Mesenchymal stem cell (in vitro differentiated cells and primary cell): ENCODE measurements at regions not wholly inside any gene's neighbourhood (a gene's known extent, or its start where the extent isn't known, plus 50 kb on each side); places are given as distances from the start of the nearest gene placed in this dataset.

ENCODE experiments used
- DNase-seq: peaks from one replicate; pipeline ENCODE4 v3.0.0-alpha.2; 2013
- H2AFZ ChIP-seq: one replicate; pipeline ENCODE4 v1.6.1; 2013; ENCODE audit warnings: low read depth, mild to moderate bottlenecking, control low read depth, inconsistent platforms, low read length, moderate library complexity
- H2AK5ac ChIP-seq: 2 replicates; pipeline ENCODE4 v1.6.1; 2013; ENCODE audit warnings: low read length, moderate library complexity, mild to moderate bottlenecking, inconsistent platforms; ENCODE audit not compliant: severe bottlenecking
- H2BK120ac ChIP-seq: one replicate; pipeline ENCODE4 v1.6.1; 2013; ENCODE audit warnings: low read depth, mild to moderate bottlenecking, inconsistent platforms, low read length, moderate library complexity
- H2BK12ac ChIP-seq, 2 experiments: one replicate each; pipeline ENCODE4 v1.6.1; 2013; ENCODE audit warnings: inconsistent platforms in 2 of 2, low read length in 2 of 2, mild to moderate bottlenecking in 2 of 2, moderate library complexity in 2 of 2, control low read depth in 1 of 2
- H2BK15ac ChIP-seq: one replicate; pipeline ENCODE4 v1.6.1; 2013; ENCODE audit warnings: mild to moderate bottlenecking, low read depth, inconsistent platforms; ENCODE audit not compliant: poor library complexity, severe bottlenecking
- H2BK5ac ChIP-seq: 2 replicates; pipeline ENCODE4 v1.6.1; 2013; ENCODE audit warnings: low read depth, mild to moderate bottlenecking, low read length, control low read depth, inconsistent platforms; ENCODE audit not compliant: poor library complexity, severe bottlenecking
- H3K14ac ChIP-seq, 2 experiments: one replicate each; pipeline ENCODE4 v1.6.1; 2013; ENCODE audit warnings: inconsistent platforms in 2 of 2, low read length in 2 of 2, control low read depth in 1 of 2, mild to moderate bottlenecking in 1 of 2, moderate library complexity in 1 of 2
- H3K18ac ChIP-seq, 2 experiments: one replicate each; pipeline ENCODE4 v1.6.1; 2013; ENCODE audit warnings: inconsistent platforms in 2 of 2, low read length in 2 of 2, control low read depth in 1 of 2, low read depth in 1 of 2, mild to moderate bottlenecking in 1 of 2
- H3K23ac ChIP-seq, 2 experiments: one replicate each; pipeline ENCODE4 v1.6.1; 2013; ENCODE audit warnings: inconsistent platforms in 2 of 2, low read length in 2 of 2, mild to moderate bottlenecking in 2 of 2, moderate library complexity in 2 of 2, control low read depth in 1 of 2
- H3K27ac ChIP-seq: 2 replicates; pipeline ENCODE4 v1.5.1; 2013; ENCODE audit warnings: mild to moderate bottlenecking, moderate library complexity, low read length, control low read depth, inconsistent platforms; ENCODE audit not compliant: poor library complexity, severe bottlenecking
- H3K27me3 ChIP-seq, 2 experiments: 2 replicates each; pipeline versions ENCODE4 v1.6.1 to v1.7.0; 2013; ENCODE audit warnings: low read length in 2 of 2, mild to moderate bottlenecking in 2 of 2, moderate library complexity in 2 of 2, control low read depth in 1 of 2, inconsistent platforms in 1 of 2; ENCODE audit not compliant: control insufficient read depth in 1 of 2, insufficient read depth in 1 of 2
- H3K36me3 ChIP-seq, 2 experiments: 2 replicates each; pipeline versions ENCODE4 v1.6.1 to v1.7.0; 2013; ENCODE audit warnings: low read length in 2 of 2, control low read depth in 1 of 2, inconsistent platforms in 1 of 2, low read depth in 1 of 2, mild to moderate bottlenecking in 1 of 2; ENCODE audit not compliant: insufficient read depth in 2 of 2, control insufficient read depth in 1 of 2
- H3K4ac ChIP-seq, 2 experiments: one replicate each; pipeline ENCODE4 v1.6.1; 2013; ENCODE audit warnings: inconsistent platforms in 2 of 2, low read length in 2 of 2, mild to moderate bottlenecking in 2 of 2, moderate library complexity in 2 of 2, control low read depth in 1 of 2, low read depth in 1 of 2
- H3K4me1 ChIP-seq: 2 replicates; pipeline ENCODE4 v1.6.1; 2013; ENCODE audit warnings: low read depth, low read length, control low read depth; ENCODE audit not compliant: control insufficient read depth, insufficient read depth
- H3K4me2 ChIP-seq: 2 replicates; pipeline ENCODE4 v1.6.1; 2013; ENCODE audit warnings: low read length, mild to moderate bottlenecking, inconsistent platforms; ENCODE audit not compliant: poor library complexity, severe bottlenecking
- H3K4me3 ChIP-seq, 2 experiments: 2 replicates each; pipeline versions ENCODE4 v1.5.1 to v1.7.0; 2013; ENCODE audit warnings: low read length in 2 of 2, mild to moderate bottlenecking in 2 of 2, control low read depth in 1 of 2, low read depth in 1 of 2; ENCODE audit not compliant: insufficient read depth in 1 of 2
- H3K79me1 ChIP-seq: replicated peaks from 2 replicates; pipeline ENCODE4 v1.6.1; 2013; ENCODE audit warnings: mild to moderate bottlenecking, control low read depth, low read length, inconsistent platforms; ENCODE audit not compliant: poor library complexity, severe bottlenecking
- H3K9ac ChIP-seq: 2 replicates; pipeline ENCODE4 v1.7.0; 2013; ENCODE audit warnings: mild to moderate bottlenecking, low read length, moderate library complexity
- H3K9me3 ChIP-seq: 2 replicates; pipeline ENCODE4 v1.7.0; 2013; ENCODE audit warnings: mild to moderate bottlenecking, low read length; ENCODE audit not compliant: control insufficient read depth
- H4K8ac ChIP-seq: one replicate; pipeline ENCODE4 v1.6.1; 2013; ENCODE audit warnings: inconsistent platforms, mild to moderate bottlenecking, low read length, moderate library complexity
- H4K91ac ChIP-seq: one replicate; pipeline ENCODE4 v1.6.1; 2013; ENCODE audit warnings: mild to moderate bottlenecking, low read length, inconsistent platforms
- WGBS: methylation state at CpG from one replicate; pipeline ENCODE4 v1.1.7; 2013; ENCODE audit warnings: mixed read lengths; 5-methylcytosine and 5-hydroxymethylcytosine counted together

DNA sequence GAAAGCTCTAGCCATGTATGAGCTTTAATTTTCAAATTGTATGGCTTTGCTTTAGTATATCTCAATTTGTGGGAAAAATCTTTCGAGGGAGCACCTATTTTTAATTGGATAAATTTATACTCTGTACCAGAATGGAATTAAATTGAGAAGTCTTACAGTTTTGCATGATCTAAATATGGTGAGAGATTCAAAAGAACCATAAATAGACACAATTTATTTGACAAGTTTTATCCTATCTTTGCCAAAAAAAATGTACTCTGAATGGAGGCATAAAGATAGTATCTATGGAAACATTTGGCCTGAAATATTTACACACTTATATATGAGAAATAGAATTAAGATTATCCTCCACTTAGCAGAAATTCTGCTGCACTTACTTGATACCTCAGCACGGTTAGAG is 238.4 kb downstream of the NDUFA10 start:
- H3K18ac ChIP-seq: no peak overlapping the region
- peaks cover 0 to 32% of the 10 kb centered on the region in 2 experiments for H3K27me3 ChIP-seq
- no peaks in the 10 kb centered on the region for H3K4me1 ChIP-seq
- DNase-seq: no peak
- H3K23ac ChIP-seq: no peak overlapping the region
- H2BK120ac ChIP-seq: no peak overlapping the region
- no peak overlapping the region for H2AK5ac ChIP-seq
- WGBS: 10% methylated on average over 2 of the region's 2 CpGs
- H3K9ac ChIP-seq: no peak overlapping the region
- H3K36me3 ChIP-seq: no peaks in the 10 kb centered on the region
- no peak overlapping the region for H3K14ac ChIP-seq
- H2BK5ac ChIP-seq: no peak overlapping the region
- no peaks in the 10 kb centered on the region for H3K9me3 ChIP-seq
- no peak overlapping the region for H3K4me2 ChIP-seq
- H3K4me3 ChIP-seq: no peak overlapping the region
- H3K27ac ChIP-seq: no peak overlapping the region
- H2AFZ ChIP-seq: no peak overlapping the region
- no peak overlapping the region for H3K4ac ChIP-seq
- no peak overlapping the region for H2BK12ac ChIP-seq
- no peak overlapping the region for H4K8ac ChIP-seq
- no peaks in the 10 kb centered on the region for H3K79me1 ChIP-seq
- H2BK15ac ChIP-seq: no peak overlapping the region
- H4K91ac ChIP-seq: no peak overlapping the region

DNA sequence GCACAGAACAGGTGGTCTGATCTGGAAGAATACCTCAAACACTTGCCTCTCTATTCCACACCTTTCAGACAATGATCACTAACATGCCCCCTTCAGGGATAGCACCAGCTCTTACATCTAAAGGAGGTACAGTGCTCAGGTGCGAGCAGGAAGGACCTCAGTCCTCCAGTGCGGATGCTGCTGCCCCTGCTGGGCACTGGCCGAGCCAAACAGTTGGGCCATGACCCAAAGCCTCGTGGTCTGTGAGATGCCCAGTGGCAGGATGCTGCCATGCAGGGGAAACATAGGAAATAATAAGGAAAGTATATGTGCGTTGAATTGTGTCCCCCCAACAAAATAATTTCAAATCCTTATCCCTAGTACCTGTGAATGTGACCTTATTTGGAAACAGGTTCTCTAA is 243.7 kb downstream of the NDUFA10 start:
- Histone ChIP-seq H3K4ac (no peak overlapping the region), H3K36me3 (no peaks in the 10 kb centered on the region), H2BK5ac (no peak overlapping the region), H3K23ac (no peak overlapping the region), H2AFZ (no peak overlapping the region), H3K4me2 (no peak overlapping the region), H3K79me1 (no peaks in the 10 kb centered on the region), H4K91ac (no peak overlapping the region), H2AK5ac (no peak overlapping the region), H3K18ac (no peak overlapping the region), H3K27ac (no peak overlapping the region), H2BK15ac (no peak overlapping the region), H3K9me3 (no peaks in the 10 kb centered on the region), H4K8ac (no peak overlapping the region), H3K27me3 (peaks cover 0 to 26% of the 10 kb centered on the region in 2 experiments), H3K9ac (no peak overlapping the region), H2BK12ac (no peak overlapping the region), H3K14ac (no peak overlapping the region), H3K4me1 (no peaks in the 10 kb centered on the region), H3K4me3 (no peak overlapping the region), H2BK120ac (no peak overlapping the region)
- no peak for DNase-seq
- 74% methylated on average over 3 of the region's 5 CpGs for WGBS

DNA sequence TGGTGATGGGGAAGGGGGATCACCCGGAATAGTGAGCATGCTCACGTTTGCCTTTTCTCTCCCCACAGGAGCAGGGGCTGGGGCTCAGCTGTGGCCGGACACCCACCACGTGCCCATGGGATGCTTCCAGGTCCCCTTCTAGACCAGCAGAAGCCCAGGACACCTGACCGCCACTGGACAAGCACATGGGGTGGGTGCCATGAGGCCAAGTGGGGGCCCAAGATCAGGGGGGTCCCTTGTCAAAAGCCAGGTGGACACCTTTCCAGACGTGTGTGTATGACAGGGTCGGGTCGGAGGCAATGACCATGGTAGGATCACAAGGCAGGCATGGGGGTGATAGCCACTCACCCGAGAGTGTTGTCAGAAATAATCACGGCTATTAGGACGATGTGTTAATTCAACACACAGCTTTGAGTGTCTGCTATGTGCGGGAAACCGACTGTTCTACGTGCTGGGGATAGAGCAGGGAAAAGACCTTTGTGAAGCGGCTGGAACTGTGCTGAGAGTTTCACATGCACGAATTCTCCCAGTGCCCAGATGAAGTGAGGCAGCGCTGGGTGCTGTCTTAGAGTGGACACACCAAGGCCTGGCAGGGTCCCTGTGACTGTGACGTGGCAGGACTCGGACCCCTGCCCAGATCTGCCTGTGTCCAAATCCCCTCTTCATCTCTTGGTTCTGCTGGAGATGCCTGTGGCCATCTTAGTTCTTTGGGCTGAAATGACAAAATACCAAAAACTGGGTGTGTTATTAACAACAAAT is 244.7 kb downstream of the NDUFA10 start:
- H3K4me1 ChIP-seq: no peaks in the 10 kb centered on the region
- no peaks in the 10 kb centered on the region for H3K9me3 ChIP-seq

DNA sequence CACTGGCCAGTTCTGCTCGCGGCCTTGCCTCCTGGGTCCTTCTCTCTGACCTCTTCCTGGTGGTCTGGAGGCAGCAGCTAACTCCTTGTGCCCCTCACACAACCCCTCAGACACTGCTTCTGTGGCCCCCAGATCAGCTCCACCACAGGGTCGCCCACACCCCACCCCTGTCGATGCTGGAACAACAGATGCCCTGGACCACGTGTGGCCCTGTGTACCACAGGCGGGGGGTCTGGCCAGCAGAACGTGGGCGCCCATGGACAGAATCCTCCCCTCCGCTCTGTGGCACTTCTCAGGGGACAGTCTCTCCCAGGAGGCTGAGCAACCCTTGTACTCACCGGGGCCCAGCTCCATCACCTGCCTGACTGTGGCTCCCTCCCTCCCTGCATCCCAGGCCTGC is 245.6 kb downstream of the NDUFA10 start:
- H4K8ac ChIP-seq: no peak overlapping the region
- 82% methylated on average over 10 of the region's 10 CpGs for WGBS
- no peaks in the 10 kb centered on the region for H3K36me3 ChIP-seq

More for the DNA sequence above, 244.7 kb downstream of the NDUFA10 start:
- no peak overlapping the region for H3K14ac ChIP-seq
- no peak overlapping the region for H2AFZ ChIP-seq
- no peak overlapping the region for H3K9ac ChIP-seq
- H3K4me2 ChIP-seq: no peak overlapping the region
- H2BK12ac ChIP-seq: no peak overlapping the region
- H4K8ac ChIP-seq: no peak overlapping the region
- H3K27ac ChIP-seq: no peak overlapping the region
- no peak overlapping the region for H2BK5ac ChIP-seq
- no peak overlapping the region for H3K4ac ChIP-seq
- no peaks in the 10 kb centered on the region for H3K79me1 ChIP-seq
- H2BK15ac ChIP-seq: no peak overlapping the region
- peaks cover 0 to 35% of the 10 kb centered on the region in 2 experiments for H3K27me3 ChIP-seq
- no peaks in the 10 kb centered on the region for H3K36me3 ChIP-seq
- H3K23ac ChIP-seq: no peak overlapping the region
- WGBS: 86% methylated on average over 19 of the region's 19 CpGs
- no peak overlapping the region for H2AK5ac ChIP-seq
- no peak overlapping the region for H4K91ac ChIP-seq
- DNase-seq: no peak
- no peak overlapping the region for H3K18ac ChIP-seq
- no peak overlapping the region for H3K4me3 ChIP-seq
- H2BK120ac ChIP-seq: no peak overlapping the region

More for the DNA sequence above, 245.6 kb downstream of the NDUFA10 start:
- Histone ChIP-seq H3K4me3 (no peak overlapping the region), H3K9ac (no peak overlapping the region), H3K4me2 (no peak overlapping the region), H2BK120ac (no peak overlapping the region), H2AK5ac (no peak overlapping the region), H2BK5ac (no peak overlapping the region), H3K27me3 (peaks cover 0 to 42% of the 10 kb centered on the region in 2 experiments), H3K79me1 (no peaks in the 10 kb centered on the region), H2AFZ (no peak overlapping the region), H3K4ac (no peak overlapping the region), H3K14ac (no peak overlapping the region), H4K91ac (no peak overlapping the region), H3K23ac (no peak overlapping the region), H3K27ac (no peak overlapping the region), H3K9me3 (no peaks in the 10 kb centered on the region), H2BK12ac (no peak overlapping the region), H3K18ac (no peak overlapping the region), H3K4me1 (no peaks in the 10 kb centered on the region), H2BK15ac (no peak overlapping the region)
- no peak for DNase-seq
